Endodermal cell (in vitro differentiated cells): ENCODE measurements at regions not wholly inside any gene's neighbourhood (a gene's known extent, or its start where the extent isn't known, plus 50 kb on each side); places are given as distances from the start of the nearest gene placed in this dataset.
"Not testable (repeated sequence)": the region's sequence is repeated elsewhere in the genome, so short reads cannot be mapped to it uniquely, and the experiment has no call there.

Source experiments
- DNase-seq: peaks from one replicate; pipeline ENCODE4 v3.0.0-alpha.2; 2017
- H3K27ac ChIP-seq: 2 replicates; pipeline ENCODE4 v1.5.1; 2013; ENCODE audit warnings: mild to moderate bottlenecking, low read depth, low read length, moderate library complexity
- H3K27me3 ChIP-seq: 2 replicates; pipeline ENCODE4 v1.6.1; 2013; ENCODE audit warnings: mild to moderate bottlenecking, low read length, moderate library complexity; ENCODE audit not compliant: insufficient read depth, control insufficient read depth, poor library complexity, severe bottlenecking
- H3K36me3 ChIP-seq: 2 replicates; pipeline ENCODE4 v1.7.0; 2013; ENCODE audit warnings: mild to moderate bottlenecking, low read length, moderate library complexity; ENCODE audit not compliant: control insufficient read depth, insufficient read depth
- H3K4me1 ChIP-seq: one replicate; pipeline ENCODE4 v1.7.0; 2013; ENCODE audit warnings: low read length; ENCODE audit not compliant: control insufficient read depth, insufficient read depth
- H3K4me3 ChIP-seq: 2 replicates; pipeline ENCODE4 v1.5.1; 2013; ENCODE audit warnings: mild to moderate bottlenecking, low read length, moderate library complexity
- H3K9ac ChIP-seq: 2 replicates; pipeline ENCODE4 v1.6.1; 2013; ENCODE audit warnings: mild to moderate bottlenecking, low read length, moderate library complexity; ENCODE audit not compliant: poor library complexity, severe bottlenecking; ENCODE audit errors: extremely low read depth
- H3K9me3 ChIP-seq: 2 replicates; pipeline ENCODE4 v1.6.1; 2013; ENCODE audit warnings: mild to moderate bottlenecking, low read length, moderate library complexity; ENCODE audit not compliant: control insufficient read depth
- H3K27ac Mint-ChIP-seq: 2 replicates; pipeline ENCODE4 v1.8.0; 2020; ENCODE audit warnings: mixed read lengths
- H3K27me3 Mint-ChIP-seq: 2 replicates; pipeline ENCODE4 v1.8.0; 2021; ENCODE audit warnings: mild to moderate bottlenecking, mixed read lengths; ENCODE audit not compliant: insufficient read depth
- H3K36me3 Mint-ChIP-seq: 2 replicates; pipeline ENCODE4 v1.8.0; 2020; ENCODE audit warnings: low read depth, mixed read lengths
- H3K4me1 Mint-ChIP-seq: 2 replicates; pipeline ENCODE4 v1.8.0; 2020; ENCODE audit warnings: mixed read lengths
- H3K4me3 Mint-ChIP-seq: 2 replicates; pipeline ENCODE4 v1.8.0; 2020; ENCODE audit warnings: mild to moderate bottlenecking, moderate library complexity, mixed read lengths
- H3K9me3 Mint-ChIP-seq: 2 replicates; pipeline ENCODE4 v1.8.0; 2020; ENCODE audit warnings: mild to moderate bottlenecking, mixed read lengths
- WGBS, 2 experiments: methylation state at CpG; one replicate each; pipeline versions ENCODE4 v1.1.5 to v1.1.7; 2013; ENCODE audit warnings: missing lambda C conversion rate in 2 of 2, mixed read lengths in 1 of 2; ENCODE audit not compliant: insufficient coverage in 1 of 2, insufficient read length in 1 of 2; 5-methylcytosine and 5-hydroxymethylcytosine counted together
- TF ChIP-seq, protein P1 (sequence below): fragments of 200-600 bp; sonication (generic); conservative IDR thresholded peaks from 2 replicates; pipeline ENCODE4 v1.5.0; 2021; ENCODE audit warnings: antibody characterized with exemption, mild to moderate bottlenecking

DNA sequence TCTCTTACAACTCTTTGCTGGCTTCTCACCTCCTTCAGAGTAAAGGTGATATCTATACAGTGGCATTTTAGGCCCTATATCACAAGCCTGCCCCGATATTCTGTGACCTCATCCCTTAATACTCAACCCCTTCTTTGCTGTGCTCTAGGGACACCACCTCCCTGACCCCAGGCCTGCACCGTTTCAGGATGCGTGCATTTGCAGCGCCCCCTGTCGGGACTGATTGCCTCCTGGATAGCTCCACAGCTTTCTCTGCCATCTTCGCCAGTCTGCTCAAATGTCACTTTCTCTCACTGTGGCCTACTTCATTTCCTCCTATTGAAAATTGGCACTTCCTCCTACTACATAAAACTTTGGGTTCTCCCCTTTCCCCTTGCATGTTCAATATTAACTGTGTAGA lies 289.6 kb downstream of the SOCS6 start:
- Histone ChIP-seq H3K4me1 (no peaks in the 10 kb centered on the region), H3K9me3 (peaks cover 35% of the 10 kb centered on the region), H3K36me3 (no peaks in the 10 kb centered on the region), H3K9ac (no peak overlapping the region), H3K4me3 (no peak overlapping the region), H3K27ac (no peak overlapping the region), H3K27me3 (no peaks in the 10 kb centered on the region)
- H3K27ac Mint-ChIP-seq = no peak overlapping the region
- TF ChIP-seq, protein P1, sequence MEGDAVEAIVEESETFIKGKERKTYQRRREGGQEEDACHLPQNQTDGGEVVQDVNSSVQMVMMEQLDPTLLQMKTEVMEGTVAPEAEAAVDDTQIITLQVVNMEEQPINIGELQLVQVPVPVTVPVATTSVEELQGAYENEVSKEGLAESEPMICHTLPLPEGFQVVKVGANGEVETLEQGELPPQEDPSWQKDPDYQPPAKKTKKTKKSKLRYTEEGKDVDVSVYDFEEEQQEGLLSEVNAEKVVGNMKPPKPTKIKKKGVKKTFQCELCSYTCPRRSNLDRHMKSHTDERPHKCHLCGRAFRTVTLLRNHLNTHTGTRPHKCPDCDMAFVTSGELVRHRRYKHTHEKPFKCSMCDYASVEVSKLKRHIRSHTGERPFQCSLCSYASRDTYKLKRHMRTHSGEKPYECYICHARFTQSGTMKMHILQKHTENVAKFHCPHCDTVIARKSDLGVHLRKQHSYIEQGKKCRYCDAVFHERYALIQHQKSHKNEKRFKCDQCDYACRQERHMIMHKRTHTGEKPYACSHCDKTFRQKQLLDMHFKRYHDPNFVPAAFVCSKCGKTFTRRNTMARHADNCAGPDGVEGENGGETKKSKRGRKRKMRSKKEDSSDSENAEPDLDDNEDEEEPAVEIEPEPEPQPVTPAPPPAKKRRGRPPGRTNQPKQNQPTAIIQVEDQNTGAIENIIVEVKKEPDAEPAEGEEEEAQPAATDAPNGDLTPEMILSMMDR = peak; percentile 88
- DNase-seq = peak; percentile 93
- 55 to 65% methylated on average over 4 to 6 of the region's 6 CpGs for WGBS, 2 experiments
- no peaks in the 10 kb centered on the region for H3K36me3 Mint-ChIP-seq
- no peak overlapping the region for H3K4me3 Mint-ChIP-seq
- H3K4me1 Mint-ChIP-seq = no peaks in the 10 kb centered on the region
- H3K9me3 Mint-ChIP-seq = peaks cover 5% of the 10 kb centered on the region
- peaks cover 3% of the 10 kb centered on the region for H3K27me3 Mint-ChIP-seq

- H3K27me3 ChIP-seq = no peaks in the 10 kb centered on the region
- TF ChIP-seq, protein P1 = no peak
These were observed 288.2 kb downstream of the SOCS6 start for GRCh38 chr18:70577023-70577420.

GRCh38 chr18:70576276-70577022 lies 287.6 kb downstream of the SOCS6 start:
- H3K27ac Mint-ChIP-seq = no peak overlapping the region
- Histone ChIP-seq H3K36me3 (no peaks in the 10 kb centered on the region), H3K9me3 (peaks cover 34% of the 10 kb centered on the region), H3K27me3 (no peaks in the 10 kb centered on the region), H3K27ac (no peak overlapping the region), H3K4me3 (no peak overlapping the region), H3K4me1 (no peaks in the 10 kb centered on the region), H3K9ac (no peak overlapping the region)
- no peak for DNase-seq
- WGBS, 2 experiments = 76 to 83% methylated on average over 6 to 9 of the region's 9 CpGs
- H3K4me1 Mint-ChIP-seq = no peaks in the 10 kb centered on the region
- TF ChIP-seq, protein P1 = no peak
- no peak overlapping the region for H3K4me3 Mint-ChIP-seq
- H3K36me3 Mint-ChIP-seq = no peaks in the 10 kb centered on the region
- peaks cover 5% of the 10 kb centered on the region for H3K9me3 Mint-ChIP-seq
- peaks cover 3% of the 10 kb centered on the region for H3K27me3 Mint-ChIP-seq

More at GRCh38 chr18:70577023-70577420, 288.2 kb downstream of the SOCS6 start:
- no peak overlapping the region for H3K27ac ChIP-seq
- no peak overlapping the region for H3K4me3 ChIP-seq
- H3K4me1 Mint-ChIP-seq = no peaks in the 10 kb centered on the region
- H3K4me3 Mint-ChIP-seq = no peak overlapping the region
- H3K36me3 Mint-ChIP-seq = no peaks in the 10 kb centered on the region
- H3K27ac Mint-ChIP-seq = no peak overlapping the region
- H3K36me3 ChIP-seq = no peaks in the 10 kb centered on the region
- peaks cover 3% of the 10 kb centered on the region for H3K27me3 Mint-ChIP-seq
- H3K9me3 ChIP-seq = peaks cover 38% of the 10 kb centered on the region
- no peak overlapping the region for H3K9ac ChIP-seq
- no peaks in the 10 kb centered on the region for H3K4me1 ChIP-seq
- peaks cover 5% of the 10 kb centered on the region for H3K9me3 Mint-ChIP-seq
- WGBS, 2 experiments = 72 to 87% methylated on average over 3 to 4 of the region's 4 CpGs
- no peak for DNase-seq

- peaks cover 23% of the 10 kb centered on the region for H3K9me3 ChIP-seq
- not testable (repeated sequence) for H3K4me1 ChIP-seq, DNase-seq, H3K36me3 ChIP-seq, H3K27ac ChIP-seq, H3K27me3 Mint-ChIP-seq, H3K36me3 Mint-ChIP-seq, H3K4me3 ChIP-seq, H3K27ac Mint-ChIP-seq, H3K4me3 Mint-ChIP-seq, H3K4me1 Mint-ChIP-seq, H3K27me3 ChIP-seq, H3K9ac ChIP-seq
- H3K9me3 Mint-ChIP-seq = peaks cover 12% of the 10 kb centered on the region
These were observed 286.1 kb downstream of the SOCS6 start for GRCh38 chr18:70574951-70575350.

GRCh38 chr18:70569647-70570046 lies 280.8 kb downstream of the SOCS6 start:
- H3K36me3 ChIP-seq, H3K27ac Mint-ChIP-seq, H3K27ac ChIP-seq, H3K9ac ChIP-seq, H3K36me3 Mint-ChIP-seq, H3K4me1 ChIP-seq, H3K4me3 Mint-ChIP-seq, DNase-seq, H3K27me3 ChIP-seq, H3K27me3 Mint-ChIP-seq, H3K4me1 Mint-ChIP-seq, H3K4me3 ChIP-seq: not testable (repeated sequence)
- WGBS, 2 experiments = 89 to 95% methylated on average over 8 to 24 of the region's 24 CpGs
- H3K9me3 ChIP-seq = peaks cover 25% of the 10 kb centered on the region
- H3K9me3 Mint-ChIP-seq = peaks cover 22% of the 10 kb centered on the region
